Panc1 (cell line): ENCODE measurements at regions not wholly inside any gene's neighbourhood (a gene's known extent, or its start where the extent isn't known, plus 50 kb on each side); places are given as distances from the start of the nearest gene placed in this dataset.

Source experiments
- POLR2AphosphoS5 ChIP-seq: IDR thresholded peaks from 2 replicates; pipeline ENCODE4 v1.6.1; 2012; ENCODE audit warnings: mild to moderate bottlenecking, low read depth, low read length, moderate library complexity
- REST ChIP-seq, 2 experiments: IDR thresholded peaks; 2 replicates each; pipeline ENCODE4 v1.6.1; 2011 to 2012; ENCODE audit warnings: low read depth in 2 of 2, control low read depth in 1 of 2, low read length in 1 of 2, mild to moderate bottlenecking in 1 of 2, moderate library complexity in 1 of 2; ENCODE audit not compliant: insufficient read depth in 1 of 2
- SIN3A ChIP-seq: IDR thresholded peaks from 2 replicates; pipeline ENCODE4 v1.6.1; 2012; ENCODE audit warnings: low read depth, mild to moderate bottlenecking, low read length, moderate library complexity, borderline replicate concordance; ENCODE audit not compliant: insufficient read depth
- TF ChIP-seq, protein P1 (sequence below): fragments of 450-650 bp; IDR thresholded peaks from 2 replicates; pipeline ENCODE4 v1.5.1; 2017; ENCODE audit warnings: mild to moderate bottlenecking

- TF ChIP-seq, protein P1, sequence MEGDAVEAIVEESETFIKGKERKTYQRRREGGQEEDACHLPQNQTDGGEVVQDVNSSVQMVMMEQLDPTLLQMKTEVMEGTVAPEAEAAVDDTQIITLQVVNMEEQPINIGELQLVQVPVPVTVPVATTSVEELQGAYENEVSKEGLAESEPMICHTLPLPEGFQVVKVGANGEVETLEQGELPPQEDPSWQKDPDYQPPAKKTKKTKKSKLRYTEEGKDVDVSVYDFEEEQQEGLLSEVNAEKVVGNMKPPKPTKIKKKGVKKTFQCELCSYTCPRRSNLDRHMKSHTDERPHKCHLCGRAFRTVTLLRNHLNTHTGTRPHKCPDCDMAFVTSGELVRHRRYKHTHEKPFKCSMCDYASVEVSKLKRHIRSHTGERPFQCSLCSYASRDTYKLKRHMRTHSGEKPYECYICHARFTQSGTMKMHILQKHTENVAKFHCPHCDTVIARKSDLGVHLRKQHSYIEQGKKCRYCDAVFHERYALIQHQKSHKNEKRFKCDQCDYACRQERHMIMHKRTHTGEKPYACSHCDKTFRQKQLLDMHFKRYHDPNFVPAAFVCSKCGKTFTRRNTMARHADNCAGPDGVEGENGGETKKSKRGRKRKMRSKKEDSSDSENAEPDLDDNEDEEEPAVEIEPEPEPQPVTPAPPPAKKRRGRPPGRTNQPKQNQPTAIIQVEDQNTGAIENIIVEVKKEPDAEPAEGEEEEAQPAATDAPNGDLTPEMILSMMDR = no peak
- TF ChIP-seq SIN3A = no peak
- TF ChIP-seq REST (IDR thresholded peaks at IDR 0.05; ENCODE audit: insufficient read depth in 1 of 2, low read depth in 2 of 2, low read length in 1 of 2) = no peak
- TF ChIP-seq POLR2AphosphoS5 = no peak
Measured at GRCh38 chrX:4186331-4186730, 472.9 kb upstream of the PRKX start.
